NCI-H524 treated with DMSO at 0.1 percent for 48 hours (cell line): ENCODE measurements at regions not wholly inside any gene's neighbourhood (a gene's known extent, or its start where the extent isn't known, plus 50 kb on each side); places are given as distances from the start of the nearest gene placed in this dataset.
"Not testable (repeated sequence)": the region's sequence is repeated elsewhere in the genome, so short reads cannot be mapped to it uniquely, and the experiment has no call there.

Experiments used
- DNase-seq: peaks from one replicate; lab custom pipeline; 2025; lab: John Stamatoyannopoulos, UW

GRCh38 chrX:41003506-41004270, 81.6 kb upstream of the USP9X start:
- no peak for DNase-seq

- DNase-seq, result no peak
These were observed 79.7 kb upstream of the USP9X start for GRCh38 chrX:41005445-41005992.

- no peak for DNase-seq
These were observed 75.1 kb upstream of the USP9X start for GRCh38 chrX:41009850-41010846.

GRCh38 chrX:41014776-41015360, 70.4 kb upstream of the USP9X start:
- DNase-seq, result no peak

GRCh38 chrX:41017785-41018184, 67.5 kb upstream of the USP9X start:
- DNase-seq, result not testable (repeated sequence)

- DNase-seq, result not testable (repeated sequence)
These were observed 66.7 kb upstream of the USP9X start for GRCh38 chrX:41018391-41019040.

- no peak for DNase-seq
These were observed 66.2 kb upstream of the USP9X start for GRCh38 chrX:41019041-41019392.

- DNase-seq, result no peak
These were observed 62.7 kb upstream of the USP9X start for GRCh38 chrX:41022566-41022965.

- no peak for DNase-seq
These were observed 62.1 kb upstream of the USP9X start for GRCh38 chrX:41023098-41023497.

- DNase-seq, result not testable (repeated sequence)
These were observed 60.9 kb upstream of the USP9X start for GRCh38 chrX:41024335-41024734.

GRCh38 chrX:41024755-41025154, 60.5 kb upstream of the USP9X start:
- no peak for DNase-seq

GRCh38 chrX:41025926-41026701, 59.1 kb upstream of the USP9X start:
- no peak for DNase-seq

- DNase-seq, result no peak
These were observed 58.6 kb upstream of the USP9X start for GRCh38 chrX:41026702-41027078.

- DNase-seq, result no peak
These were observed 55.9 kb upstream of the USP9X start for GRCh38 chrX:41029332-41029731.

- no peak for DNase-seq
These were observed 53.8 kb upstream of the USP9X start for GRCh38 chrX:41031256-41031967.

GRCh38 chrX:41033299-41033698, 51.9 kb upstream of the USP9X start:
- no peak for DNase-seq

GRCh38 chrX:41034902-41035301, 50.3 kb upstream of the USP9X start:
- not testable (repeated sequence) for DNase-seq
